ENCODE measurements at regions not wholly inside any gene's neighbourhood (a gene's known extent, or its start where the extent isn't known, plus 50 kb on each side); places are given as distances from the start of the nearest gene placed in this dataset.
"Not testable (repeated sequence)": the region's sequence is repeated elsewhere in the genome, so short reads cannot be mapped to it uniquely, and the experiment has no call there.

DNA sequence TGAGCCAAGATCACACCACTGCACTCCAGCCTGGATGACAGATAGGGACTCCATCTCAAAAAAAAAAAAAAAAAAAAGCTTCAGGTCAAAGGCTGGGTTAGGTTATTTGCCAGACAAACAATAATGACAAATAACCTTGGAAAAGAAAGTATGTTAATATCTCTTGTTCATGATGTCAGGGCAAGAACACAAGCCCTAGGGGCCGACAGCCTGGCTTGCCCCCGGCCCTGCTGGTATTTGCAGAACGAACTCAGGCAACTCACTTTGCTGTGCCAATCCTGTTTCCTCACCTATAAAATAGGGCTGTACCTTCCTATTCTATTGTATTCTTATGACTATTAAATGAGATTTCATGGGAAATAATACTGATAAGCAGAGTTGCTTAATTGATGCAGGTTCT lies 75.4 kb upstream of the CDC42EP3 start:
- Histone ChIP-seq H3F3A (ENCODE audit: low read depth) (no peaks in the 10 kb centered on the region), H3K79me2 (ENCODE audit: insufficient read depth, low read length) (no peaks in the 10 kb centered on the region), H3K9me2 (replicated peaks; ENCODE audit: low read depth, low read length) (no peaks in the 10 kb centered on the region), H3K9ac (ENCODE audit: low read depth, low read length, poor library complexity, severe bottlenecking) (no peak overlapping the region), H3K27me3 (ENCODE audit: insufficient read depth, low read length, poor library complexity, severe bottlenecking) (no peaks in the 10 kb centered on the region), H3K36me3 (ENCODE audit: insufficient read depth, low read length) (no peaks in the 10 kb centered on the region), H4K20me1 (ENCODE audit: insufficient read depth, low read length, poor library complexity, severe bottlenecking) (no peaks in the 10 kb centered on the region), H3K9me3 (ENCODE audit: insufficient read depth, low read depth, low read length) (no peaks in the 10 kb centered on the region), H2AFZ (ENCODE audit: low read length) (no peak overlapping the region), H3K4me2 (ENCODE audit: low read depth, low read length, poor library complexity, severe bottlenecking) (no peak overlapping the region), H3K4me1 (ENCODE audit: insufficient read depth, low read length, poor library complexity, severe bottlenecking) (no peaks in the 10 kb centered on the region), H3K4me3 (ENCODE audit: low read length, poor library complexity, severe bottlenecking) (no peak overlapping the region)
- TF ChIP-seq EZH2phosphoT487 (IDR thresholded peaks at IDR 0.05; ENCODE audit: borderline replicate concordance) = no peak
- TF ChIP-seq, protein P1, sequence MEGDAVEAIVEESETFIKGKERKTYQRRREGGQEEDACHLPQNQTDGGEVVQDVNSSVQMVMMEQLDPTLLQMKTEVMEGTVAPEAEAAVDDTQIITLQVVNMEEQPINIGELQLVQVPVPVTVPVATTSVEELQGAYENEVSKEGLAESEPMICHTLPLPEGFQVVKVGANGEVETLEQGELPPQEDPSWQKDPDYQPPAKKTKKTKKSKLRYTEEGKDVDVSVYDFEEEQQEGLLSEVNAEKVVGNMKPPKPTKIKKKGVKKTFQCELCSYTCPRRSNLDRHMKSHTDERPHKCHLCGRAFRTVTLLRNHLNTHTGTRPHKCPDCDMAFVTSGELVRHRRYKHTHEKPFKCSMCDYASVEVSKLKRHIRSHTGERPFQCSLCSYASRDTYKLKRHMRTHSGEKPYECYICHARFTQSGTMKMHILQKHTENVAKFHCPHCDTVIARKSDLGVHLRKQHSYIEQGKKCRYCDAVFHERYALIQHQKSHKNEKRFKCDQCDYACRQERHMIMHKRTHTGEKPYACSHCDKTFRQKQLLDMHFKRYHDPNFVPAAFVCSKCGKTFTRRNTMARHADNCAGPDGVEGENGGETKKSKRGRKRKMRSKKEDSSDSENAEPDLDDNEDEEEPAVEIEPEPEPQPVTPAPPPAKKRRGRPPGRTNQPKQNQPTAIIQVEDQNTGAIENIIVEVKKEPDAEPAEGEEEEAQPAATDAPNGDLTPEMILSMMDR (conservative IDR thresholded peaks at IDR 0.05; ENCODE audit: low read length) = no peak

DNA sequence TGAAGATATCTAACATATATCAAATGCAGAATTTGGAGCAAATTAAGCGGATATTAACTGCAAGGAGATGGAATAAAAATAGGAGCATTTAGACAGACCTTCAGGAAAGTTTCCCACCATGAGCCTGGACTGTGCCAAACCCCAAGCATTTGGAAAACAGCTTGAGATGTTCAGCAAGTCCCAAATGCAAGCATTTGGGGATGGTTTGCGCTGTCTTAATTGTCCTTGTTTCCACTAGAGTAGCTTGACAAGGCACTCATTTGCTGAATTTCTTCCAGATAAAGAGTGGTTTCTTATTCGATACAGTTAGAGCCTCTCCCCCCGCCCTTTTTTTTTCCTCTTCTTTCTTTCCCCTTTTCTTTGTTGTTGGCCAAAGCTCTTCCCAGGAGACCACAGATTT lies 77.1 kb upstream of the CDC42EP3 start:
- TF ChIP-seq, protein P1 (conservative IDR thresholded peaks at IDR 0.05; ENCODE audit: low read length) = no peak
- TF ChIP-seq EZH2phosphoT487 (IDR thresholded peaks at IDR 0.05; ENCODE audit: borderline replicate concordance) = no peak
- Histone ChIP-seq H3K4me1 (ENCODE audit: insufficient read depth, low read length, poor library complexity, severe bottlenecking) (no peaks in the 10 kb centered on the region), H3K9me3 (ENCODE audit: insufficient read depth, low read depth, low read length) (no peaks in the 10 kb centered on the region), H3K27me3 (ENCODE audit: insufficient read depth, low read length, poor library complexity, severe bottlenecking) (no peaks in the 10 kb centered on the region), H2AFZ (ENCODE audit: low read length) (peak overlapping the region; percentile 61), H3K9ac (ENCODE audit: low read depth, low read length, poor library complexity, severe bottlenecking) (no peak overlapping the region), H3F3A (ENCODE audit: low read depth) (no peaks in the 10 kb centered on the region), H3K4me3 (ENCODE audit: low read length, poor library complexity, severe bottlenecking) (no peak overlapping the region), H3K4me2 (ENCODE audit: low read depth, low read length, poor library complexity, severe bottlenecking) (no peak overlapping the region), H4K20me1 (ENCODE audit: insufficient read depth, low read length, poor library complexity, severe bottlenecking) (no peaks in the 10 kb centered on the region), H3K9me2 (replicated peaks; ENCODE audit: low read depth, low read length) (no peaks in the 10 kb centered on the region), H3K36me3 (ENCODE audit: insufficient read depth, low read length) (no peaks in the 10 kb centered on the region), H3K79me2 (ENCODE audit: insufficient read depth, low read length) (no peaks in the 10 kb centered on the region)

DNA sequence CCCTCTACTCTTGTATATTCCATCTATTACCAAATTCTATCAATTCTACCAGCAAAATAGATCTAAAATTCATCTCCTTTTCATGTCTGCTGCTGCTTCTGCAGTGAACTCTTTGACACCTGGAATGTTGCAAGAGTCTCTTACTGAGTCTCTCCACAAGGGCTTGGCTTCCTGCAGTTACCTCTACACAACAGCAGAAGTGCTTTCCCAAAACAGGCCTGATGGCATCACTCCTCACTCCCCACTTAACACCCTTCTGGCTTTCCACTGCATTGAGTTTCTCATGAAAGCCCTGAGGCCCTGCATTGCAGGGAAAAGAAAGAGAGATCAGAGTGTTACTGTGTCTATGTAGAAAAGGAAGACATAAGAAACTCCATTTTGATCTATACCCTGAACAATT lies 78.8 kb upstream of the CDC42EP3 start:
- not testable (repeated sequence) for H3K79me2 ChIP-seq (ENCODE audit: insufficient read depth, low read length); H4K20me1 ChIP-seq (ENCODE audit: insufficient read depth, low read length, poor library complexity, severe bottlenecking); H3K4me3 ChIP-seq (ENCODE audit: low read length, poor library complexity, severe bottlenecking); H3K4me2 ChIP-seq (ENCODE audit: low read depth, low read length, poor library complexity, severe bottlenecking); H3K9ac ChIP-seq (ENCODE audit: low read depth, low read length, poor library complexity, severe bottlenecking); H3K36me3 ChIP-seq (ENCODE audit: insufficient read depth, low read length); H3F3A ChIP-seq (ENCODE audit: low read depth); H3K9me3 ChIP-seq (ENCODE audit: insufficient read depth, low read depth, low read length); H3K27me3 ChIP-seq (ENCODE audit: insufficient read depth, low read length, poor library complexity, severe bottlenecking); H3K9me2 ChIP-seq (replicated peaks; ENCODE audit: low read depth, low read length); H2AFZ ChIP-seq (ENCODE audit: low read length); H3K4me1 ChIP-seq (ENCODE audit: insufficient read depth, low read length, poor library complexity, severe bottlenecking)

DNA sequence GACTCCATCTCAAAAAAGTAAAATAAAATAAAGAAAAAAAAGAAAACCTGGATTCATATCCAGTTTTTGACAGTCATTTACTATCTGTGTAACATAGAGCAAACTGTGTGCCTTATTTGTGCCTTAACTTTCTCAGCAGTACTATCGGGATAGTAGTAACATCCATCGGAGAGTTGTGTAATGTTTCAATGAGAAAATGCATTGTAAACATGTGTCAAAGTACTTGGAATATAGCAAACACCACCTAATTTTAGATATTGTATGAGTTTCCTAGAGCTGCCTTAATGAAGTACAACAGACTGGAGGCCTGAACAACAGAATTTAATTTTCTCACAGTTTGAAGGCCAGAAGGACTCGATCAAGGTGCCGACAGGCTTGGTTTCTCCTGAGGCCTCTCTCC lies 81.3 kb upstream of the CDC42EP3 start:
- no peaks in the 10 kb centered on the region for H4K20me1 ChIP-seq (ENCODE audit: insufficient read depth, low read length, poor library complexity, severe bottlenecking)
- no peak overlapping the region for H2AFZ ChIP-seq (ENCODE audit: low read length)
- H3K9ac ChIP-seq (ENCODE audit: low read depth, low read length, poor library complexity, severe bottlenecking) = no peak overlapping the region
- H3K9me2 ChIP-seq (replicated peaks; ENCODE audit: low read depth, low read length) = no peaks in the 10 kb centered on the region
- H3K36me3 ChIP-seq (ENCODE audit: insufficient read depth, low read length) = no peaks in the 10 kb centered on the region
- H3K27me3 ChIP-seq (ENCODE audit: insufficient read depth, low read length, poor library complexity, severe bottlenecking) = no peaks in the 10 kb centered on the region
- TF ChIP-seq EZH2phosphoT487 (IDR thresholded peaks at IDR 0.05; ENCODE audit: borderline replicate concordance) = no peak
- TF ChIP-seq, protein P1 (conservative IDR thresholded peaks at IDR 0.05; ENCODE audit: low read length) = no peak
- no peak overlapping the region for H3K4me3 ChIP-seq (ENCODE audit: low read length, poor library complexity, severe bottlenecking)
- H3F3A ChIP-seq (ENCODE audit: low read depth) = no peaks in the 10 kb centered on the region
- H3K79me2 ChIP-seq (ENCODE audit: insufficient read depth, low read length) = no peaks in the 10 kb centered on the region
- no peak overlapping the region for H3K4me2 ChIP-seq (ENCODE audit: low read depth, low read length, poor library complexity, severe bottlenecking)
- no peaks in the 10 kb centered on the region for H3K4me1 ChIP-seq (ENCODE audit: insufficient read depth, low read length, poor library complexity, severe bottlenecking)
- H3K9me3 ChIP-seq (ENCODE audit: insufficient read depth, low read depth, low read length) = no peaks in the 10 kb centered on the region

All from Loucy (cell line).